GM23248 (cell line): ENCODE measurements at regions not wholly inside any gene's neighbourhood (a gene's known extent, or its start where the extent isn't known, plus 50 kb on each side); places are given as distances from the start of the nearest gene placed in this dataset.

Experiments used
- EZH2 ChIP-seq: fragments of 200-600 bp; sonication (generic); IDR thresholded peaks from 2 replicates; pipeline ENCODE4 v1.6.1; 2018; ENCODE audit warnings: antibody characterized with exemption, mild to moderate bottlenecking; ENCODE audit not compliant: insufficient read depth, poor library complexity, severe bottlenecking
- EZH2phosphoT487 ChIP-seq: fragments of 200-600 bp; sonication (generic); IDR thresholded peaks from 2 replicates; pipeline ENCODE4 v1.6.1; 2018; ENCODE audit warnings: antibody characterized with exemption, moderate library complexity, mild to moderate bottlenecking, low read depth; ENCODE audit not compliant: insufficient read depth

DNA sequence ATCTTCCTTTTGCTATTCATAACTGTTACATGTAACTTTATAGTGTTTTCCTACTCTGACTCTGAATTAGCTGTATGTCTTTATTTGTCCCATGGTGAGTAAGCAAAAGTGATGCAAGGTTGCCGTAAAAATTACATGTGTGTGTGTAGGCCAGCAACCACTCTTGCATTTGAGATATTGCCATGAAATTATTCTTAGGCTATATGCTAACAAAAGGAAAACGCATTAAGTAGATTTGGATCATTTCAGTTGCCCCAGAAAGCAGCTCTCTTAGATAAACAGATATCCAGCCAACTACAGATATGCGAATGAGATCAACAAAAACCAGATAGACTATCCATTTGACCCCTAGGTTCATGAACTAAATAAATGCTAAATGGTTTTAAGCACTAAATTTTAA lies 73.6 kb downstream of the CYLC2 start:
- TF ChIP-seq EZH2 (no peak), EZH2phosphoT487 (no peak)
